Lower leg skin (tissue), 3 donors: ENCODE measurements at regions not wholly inside any gene's neighbourhood (a gene's known extent, or its start where the extent isn't known, plus 50 kb on each side); places are given as distances from the start of the nearest gene placed in this dataset.

Experiments
- POLR2A ChIP-seq, 2 donors: fragments of 450-650 bp; IDR thresholded peaks; one replicate each; pipeline ENCODE4 v1.6.1; 2016 to 2017; ENCODE audit warnings: antibody characterized with exemption in 2 of 2, mild to moderate bottlenecking in 1 of 2, moderate library complexity in 1 of 2
- TF ChIP-seq, protein P1 (sequence below), 3 donors: fragments of 450-650 bp; IDR thresholded peaks; one replicate each; pipeline ENCODE4 v1.5.1; 2016; ENCODE audit warnings: antibody characterized with exemption in 3 of 3, mild to moderate bottlenecking in 3 of 3, moderate library complexity in 2 of 3

DNA sequence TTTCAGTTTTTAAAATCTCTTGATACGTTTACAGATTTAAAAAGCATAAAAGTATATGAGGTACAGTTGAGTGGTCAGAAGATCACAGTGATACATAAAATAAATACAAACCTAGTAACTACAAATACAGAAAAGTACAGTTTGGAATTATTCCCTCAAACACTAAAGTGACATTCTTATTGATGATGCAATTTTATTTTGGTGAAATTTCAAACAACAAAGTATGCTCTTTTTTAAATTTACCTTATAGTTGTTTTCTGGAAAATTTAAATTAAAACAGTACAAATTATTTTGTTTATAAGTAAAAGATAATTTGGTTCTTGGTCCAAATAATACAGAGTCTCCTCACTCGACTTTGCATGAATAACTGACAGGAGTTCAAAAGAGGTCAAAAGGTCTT, 1305.1 kb upstream of the GJE1 start:
- TF ChIP-seq, protein P1, sequence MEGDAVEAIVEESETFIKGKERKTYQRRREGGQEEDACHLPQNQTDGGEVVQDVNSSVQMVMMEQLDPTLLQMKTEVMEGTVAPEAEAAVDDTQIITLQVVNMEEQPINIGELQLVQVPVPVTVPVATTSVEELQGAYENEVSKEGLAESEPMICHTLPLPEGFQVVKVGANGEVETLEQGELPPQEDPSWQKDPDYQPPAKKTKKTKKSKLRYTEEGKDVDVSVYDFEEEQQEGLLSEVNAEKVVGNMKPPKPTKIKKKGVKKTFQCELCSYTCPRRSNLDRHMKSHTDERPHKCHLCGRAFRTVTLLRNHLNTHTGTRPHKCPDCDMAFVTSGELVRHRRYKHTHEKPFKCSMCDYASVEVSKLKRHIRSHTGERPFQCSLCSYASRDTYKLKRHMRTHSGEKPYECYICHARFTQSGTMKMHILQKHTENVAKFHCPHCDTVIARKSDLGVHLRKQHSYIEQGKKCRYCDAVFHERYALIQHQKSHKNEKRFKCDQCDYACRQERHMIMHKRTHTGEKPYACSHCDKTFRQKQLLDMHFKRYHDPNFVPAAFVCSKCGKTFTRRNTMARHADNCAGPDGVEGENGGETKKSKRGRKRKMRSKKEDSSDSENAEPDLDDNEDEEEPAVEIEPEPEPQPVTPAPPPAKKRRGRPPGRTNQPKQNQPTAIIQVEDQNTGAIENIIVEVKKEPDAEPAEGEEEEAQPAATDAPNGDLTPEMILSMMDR (IDR thresholded peaks at IDR 0.05), result no peak
- no peak for TF ChIP-seq POLR2A (IDR thresholded peaks at IDR 0.05)
